HG03108 (cell line): ENCODE measurements at regions not wholly inside any gene's neighbourhood (a gene's known extent, or its start where the extent isn't known, plus 50 kb on each side); places are given as distances from the start of the nearest gene placed in this dataset.
"Not testable (repeated sequence)": the region's sequence is repeated elsewhere in the genome, so short reads cannot be mapped to it uniquely, and the experiment has no call there.

ENCODE experiments used
- ATAC-seq: cut with Tn5 transposase; IDR thresholded peaks from one replicate; pipeline ENCODE4 v1.9.1; 2021; ENCODE audit warnings: moderate library complexity; ENCODE audit not compliant: unreplicated experiment

DNA sequence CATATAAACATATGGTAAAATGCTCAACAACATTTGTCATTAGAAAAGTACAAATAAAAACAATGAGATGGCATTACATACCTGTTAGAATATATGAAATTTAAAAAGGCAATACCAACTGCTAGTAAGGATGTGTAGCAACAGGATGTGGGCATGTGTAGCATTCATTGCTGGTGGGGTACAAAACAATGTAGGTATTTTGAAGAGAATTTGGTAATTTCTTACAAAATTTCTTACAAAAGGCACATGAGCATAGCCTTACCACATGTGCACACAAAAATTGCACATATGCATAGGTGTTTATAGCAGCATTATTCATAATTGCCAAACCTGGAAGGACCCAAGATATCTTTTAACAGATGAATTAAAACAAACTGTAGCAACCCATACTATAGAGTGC lies 1355.1 kb upstream of the CITED2 start:
- no peak for ATAC-seq

GRCh38 chr6:140718021-140718420 lies 1343.6 kb upstream of the CITED2 start:
- no peak for ATAC-seq

DNA sequence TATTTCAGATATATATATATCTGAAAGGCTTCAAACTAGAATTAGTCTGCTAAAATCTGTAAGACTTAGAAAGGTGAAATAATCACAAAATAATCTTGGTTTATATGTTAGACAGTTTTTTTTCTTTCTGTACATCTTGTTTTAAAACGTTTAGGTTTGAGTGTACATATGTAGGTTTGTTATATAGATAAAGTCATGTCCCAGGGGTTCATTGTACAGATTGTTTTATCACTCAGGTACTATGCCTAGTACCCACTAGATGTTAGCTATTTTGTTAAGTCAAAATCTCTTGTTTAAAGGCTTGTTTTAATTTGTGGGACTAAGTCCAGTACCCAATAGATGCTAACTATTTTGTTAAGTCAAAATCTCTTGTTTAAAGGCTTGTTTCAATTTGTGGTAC lies 1339.0 kb upstream of the CITED2 start:
- ATAC-seq, result no peak

- no peak for ATAC-seq
Observed at GRCh38 chr6:140711019-140711613, 1336.7 kb upstream of the CITED2 start.

DNA sequence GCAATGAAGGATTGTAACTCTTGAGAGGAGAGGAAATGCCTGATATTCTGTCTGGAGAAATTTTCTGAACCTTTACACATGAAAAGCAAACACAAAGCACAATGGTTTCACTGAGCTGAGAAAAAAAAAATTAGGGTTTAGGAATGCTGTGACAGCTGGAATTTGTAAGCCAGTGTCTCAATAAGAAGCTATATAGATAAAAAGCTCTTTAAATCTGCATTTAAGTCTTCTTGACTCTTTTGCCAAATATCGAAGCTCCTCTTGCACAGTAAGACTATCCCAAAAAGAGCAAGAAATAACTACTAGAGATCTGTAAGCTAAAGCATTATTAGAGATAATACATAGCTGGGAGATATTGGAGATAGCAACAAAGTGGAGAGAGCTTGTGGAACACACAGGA lies 1334.0 kb upstream of the CITED2 start:
- ATAC-seq, result no peak

GRCh38 chr6:140704008-140704407 lies 1329.6 kb upstream of the CITED2 start:
- not testable (repeated sequence) for ATAC-seq

DNA sequence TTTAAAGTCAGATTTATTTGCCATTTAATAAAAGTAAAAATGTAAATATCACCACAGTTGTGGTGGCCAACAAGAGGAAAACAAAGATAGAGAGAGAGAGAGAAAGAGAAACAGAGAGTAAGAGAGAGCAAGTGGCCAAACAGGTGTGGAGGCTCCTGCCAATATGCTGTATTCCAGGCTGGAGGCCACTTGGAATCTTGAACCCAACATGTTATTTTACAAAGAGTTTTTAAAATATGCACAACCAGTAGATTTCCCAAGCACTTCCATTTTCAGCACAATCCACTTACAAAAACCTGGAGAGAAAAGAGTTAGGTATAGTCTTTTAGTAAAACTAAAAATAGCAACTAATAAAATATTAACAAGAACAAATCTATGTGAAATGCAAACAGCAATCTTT lies 1323.1 kb upstream of the CITED2 start:
- ATAC-seq, result no peak

GRCh38 chr6:140684776-140685550 lies 1310.5 kb upstream of the CITED2 start:
- ATAC-seq, result no peak

GRCh38 chr6:140677781-140678528 lies 1303.5 kb upstream of the CITED2 start:
- no peak for ATAC-seq

GRCh38 chr6:140671926-140672325 lies 1297.5 kb upstream of the CITED2 start:
- no peak for ATAC-seq

DNA sequence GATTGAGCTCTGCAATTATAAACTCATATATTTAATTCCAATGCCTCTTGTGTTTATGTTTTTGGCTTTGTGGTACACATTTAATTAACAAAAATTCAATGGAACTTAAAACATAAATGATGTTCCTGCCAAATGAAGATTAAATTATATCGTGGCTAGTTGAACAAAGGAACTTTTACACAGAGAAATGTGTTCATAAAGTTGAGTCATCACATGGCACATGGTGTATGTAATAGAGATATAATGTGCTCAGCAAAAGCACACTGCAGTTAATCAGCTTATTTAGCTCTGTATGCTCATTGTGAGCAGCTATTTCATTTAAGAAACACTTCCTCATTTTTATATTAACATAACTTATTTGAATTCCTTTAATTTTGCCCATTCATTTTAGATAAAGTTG lies 1295.6 kb upstream of the CITED2 start:
- no peak for ATAC-seq

GRCh38 chr6:140669321-140669720 lies 1294.9 kb upstream of the CITED2 start:
- no peak for ATAC-seq

DNA sequence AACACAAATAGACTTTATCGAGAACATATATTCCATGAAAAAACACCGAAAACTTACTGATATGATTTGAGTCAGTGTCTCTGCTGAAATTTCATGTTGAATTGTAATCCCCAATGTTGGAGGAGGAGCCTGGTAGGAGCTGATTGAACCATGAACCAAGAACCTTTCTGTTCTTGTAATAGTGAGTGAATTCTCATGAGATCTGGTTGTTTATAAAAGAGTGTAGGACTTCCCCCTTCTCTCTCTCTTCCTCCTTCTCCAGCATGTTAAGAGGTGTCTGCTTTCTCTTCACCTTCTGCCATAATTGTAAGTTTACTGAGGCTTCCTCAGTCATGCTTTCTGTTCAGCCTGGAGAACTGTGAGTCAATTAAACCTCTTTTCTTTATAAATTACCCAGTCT lies 1289.3 kb upstream of the CITED2 start:
- no peak for ATAC-seq

- no peak for ATAC-seq
Observed at GRCh38 chr6:140663094-140663493, 1288.6 kb upstream of the CITED2 start.

- no peak for ATAC-seq
Observed at GRCh38 chr6:140661691-140662090, 1287.2 kb upstream of the CITED2 start.

DNA sequence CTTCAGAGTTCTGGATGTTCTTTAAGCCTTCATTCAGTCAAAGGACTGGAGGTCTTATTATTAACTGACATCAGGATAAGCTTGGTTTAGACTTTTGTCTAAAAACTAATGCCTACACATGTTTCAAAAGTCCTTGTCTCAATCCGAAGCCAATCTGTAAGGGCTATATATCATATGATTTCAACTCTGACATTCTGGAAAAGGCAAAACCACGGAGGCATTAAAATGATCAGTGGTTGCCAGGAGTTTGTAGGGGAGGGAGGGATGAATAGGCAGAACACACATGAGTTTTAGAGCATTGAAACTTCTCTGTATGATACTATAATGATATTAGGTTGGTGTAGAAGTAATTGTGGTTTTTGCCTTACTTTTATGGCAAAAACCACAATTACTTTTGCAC lies 1285.8 kb upstream of the CITED2 start:
- no peak for ATAC-seq

DNA sequence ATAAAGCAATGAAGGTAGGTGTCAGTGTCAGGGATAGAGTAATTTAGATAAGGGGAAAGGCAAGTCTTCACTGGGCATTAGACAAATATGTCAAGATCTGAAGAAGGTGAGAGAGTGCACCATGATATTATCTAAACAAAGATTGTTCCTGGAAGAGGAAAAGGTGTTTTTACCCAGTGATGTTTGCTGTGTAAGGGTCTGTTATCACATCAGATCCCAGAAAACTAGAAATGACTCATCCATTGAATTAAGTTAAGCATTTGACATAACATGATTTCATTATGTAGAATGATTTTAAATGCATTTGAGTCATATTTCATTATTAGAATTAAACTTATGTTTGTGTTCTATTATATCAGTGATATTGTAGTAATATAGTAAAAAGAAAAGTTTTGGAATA lies 1279.5 kb upstream of the CITED2 start:
- ATAC-seq, result no peak

DNA sequence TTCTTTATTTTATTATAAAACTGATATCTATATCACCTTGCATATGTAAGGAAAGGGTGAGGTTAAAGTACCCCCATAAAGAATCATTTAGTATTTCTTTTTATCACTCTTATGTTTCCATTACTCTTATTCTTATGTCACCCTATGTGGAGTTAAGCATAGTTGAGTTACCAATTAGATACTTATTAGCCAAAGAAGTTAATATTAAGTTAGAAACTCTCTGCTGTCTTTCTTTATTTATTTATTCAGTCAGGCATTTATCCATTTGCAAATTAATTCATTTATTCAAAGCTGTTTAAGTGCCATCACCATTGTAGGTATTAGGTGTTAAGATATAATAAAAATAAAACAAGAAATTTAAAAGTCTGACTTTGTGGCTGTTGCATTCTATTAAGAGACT lies 1279.1 kb upstream of the CITED2 start:
- no peak for ATAC-seq

DNA sequence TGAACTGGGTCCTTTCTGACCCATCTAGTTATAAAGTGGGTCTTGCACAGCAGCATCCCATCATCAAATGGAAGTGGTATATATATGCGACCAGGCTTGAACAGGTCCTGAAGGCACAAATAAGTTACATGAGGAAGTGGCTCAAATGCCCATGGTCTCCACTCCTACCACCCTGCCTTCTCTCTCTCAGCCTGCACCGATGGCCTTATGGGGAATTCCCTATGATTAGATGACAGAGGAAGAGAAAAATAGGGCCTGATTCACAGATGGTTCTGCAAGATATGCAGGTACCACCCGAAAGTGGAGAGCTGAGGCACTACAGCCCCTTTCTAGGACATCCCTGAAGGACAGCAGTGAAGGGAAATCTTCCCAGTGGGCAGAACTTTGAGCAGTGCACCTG lies 1275.1 kb upstream of the CITED2 start:
- not testable (repeated sequence) for ATAC-seq

- ATAC-seq, result not testable (repeated sequence)
Observed at GRCh38 chr6:140647322-140647721, 1272.9 kb upstream of the CITED2 start.

DNA sequence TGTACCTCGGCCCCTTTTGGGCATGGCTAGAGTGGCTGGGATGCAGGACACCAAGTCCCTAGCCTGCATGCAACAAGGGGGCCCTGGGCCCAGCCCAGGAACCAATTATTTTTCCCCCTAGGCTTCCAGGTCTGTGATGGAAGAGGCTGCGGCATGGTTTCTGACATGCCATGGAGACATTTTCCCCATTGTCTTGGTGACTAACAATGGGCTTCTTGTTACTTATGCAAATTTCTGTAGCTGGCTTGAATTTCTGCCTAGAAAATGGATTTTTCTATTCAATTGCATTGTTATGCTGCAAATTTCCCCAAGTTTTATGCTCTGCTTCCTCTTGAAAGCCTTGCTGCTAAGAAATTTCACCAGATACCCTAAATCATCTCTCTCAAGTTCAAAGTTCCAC lies 1269.6 kb upstream of the CITED2 start:
- ATAC-seq, result no peak

DNA sequence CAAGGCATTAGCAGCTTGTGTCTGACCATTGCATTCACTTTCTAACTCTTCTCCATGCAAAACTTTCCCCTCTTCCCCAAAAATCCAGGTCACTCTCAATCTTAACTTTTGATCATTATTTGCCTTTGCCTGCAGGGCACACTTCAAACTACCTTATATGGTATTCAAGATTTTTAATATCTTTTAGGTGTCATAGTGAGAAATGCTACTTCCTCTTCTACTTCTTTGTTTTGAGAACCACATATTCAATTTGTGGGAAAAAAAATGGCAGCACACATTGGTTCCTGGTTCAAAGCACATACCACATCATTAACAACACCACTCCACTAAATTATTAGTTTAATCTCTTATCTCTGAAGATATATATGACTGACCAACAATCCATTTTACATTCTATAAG lies 1267.0 kb upstream of the CITED2 start:
- no peak for ATAC-seq
